Lower lobe of right lung (tissue), 2 donors: ENCODE measurements at regions not wholly inside any gene's neighbourhood (a gene's known extent, or its start where the extent isn't known, plus 50 kb on each side); places are given as distances from the start of the nearest gene placed in this dataset.

Experiments
- ATAC-seq, 2 donors: fragments of 200-7000 bp; cut with Tn5 transposase; one replicate each; pipeline ENCODE4 v1.9.1; 2020 to 2022; ENCODE audit warnings: mild to moderate bottlenecking in 2 of 2, moderate library complexity in 2 of 2
- DNase-seq: peaks from one replicate; pipeline ENCODE4 v3.0.0-alpha.2; 2020
- H3K27ac ChIP-seq: fragments of 200-600 bp; one replicate; pipeline ENCODE4 v1.8.0; 2022
- H3K27me3 ChIP-seq: fragments of 200-600 bp; one replicate; pipeline ENCODE4 v1.8.0; 2022; ENCODE audit warnings: low read depth
- H3K36me3 ChIP-seq: fragments of 200-600 bp; one replicate; pipeline ENCODE4 v1.8.0; 2022; ENCODE audit warnings: mild to moderate bottlenecking
- H3K4me1 ChIP-seq: fragments of 200-600 bp; one replicate; pipeline ENCODE4 v1.8.0; 2022
- H3K4me3 ChIP-seq: fragments of 200-600 bp; one replicate; pipeline ENCODE4 v1.8.0; 2022; ENCODE audit warnings: mild to moderate bottlenecking
- H3K9me3 ChIP-seq: fragments of 200-600 bp; one replicate; pipeline ENCODE4 v1.8.0; 2022
- CTCF ChIP-seq: fragments of 200-600 bp; IDR thresholded peaks from one replicate; pipeline ENCODE4 v1.8.0; 2022; ENCODE audit warnings: antibody characterized with exemption, mild to moderate bottlenecking
- intact Hi-C: fragments of 100-400 bp; cut with DNase I; formaldehyde crosslinking; loops from one replicate; pipeline ENCODE4 v1.11.0; 2022
- donor health status: DM: no; HTN: yes; CAD: no; lungs with severe emphysema.

- Histone ChIP-seq H3K4me1 (no peaks in the 10 kb centered on the region), H3K27ac (no peak overlapping the region), H3K4me3 (no peak overlapping the region), H3K27me3 (no peaks in the 10 kb centered on the region), H3K9me3 (no peaks in the 10 kb centered on the region), H3K36me3 (no peaks in the 10 kb centered on the region)
- no peak for DNase-seq
- intact Hi-C loops = no loop called here
- ATAC-seq = no peak
- TF ChIP-seq CTCF = no peak
Observed at GRCh38 chr21:20308586-20309315, 689.5 kb upstream of the NCAM2 start.

- no peak overlapping the region for H3K4me3 ChIP-seq
- H3K36me3 ChIP-seq = no peaks in the 10 kb centered on the region
- no peak for TF ChIP-seq CTCF
- peaks cover 7% of the 10 kb centered on the region for H3K9me3 ChIP-seq
- DNase-seq (no peak), ATAC-seq (no peak)
- H3K27me3 ChIP-seq = no peaks in the 10 kb centered on the region
- no peaks in the 10 kb centered on the region for H3K4me1 ChIP-seq
- intact Hi-C loops = no loop called here
- no peak overlapping the region for H3K27ac ChIP-seq
Observed at GRCh38 chr21:20311234-20311787, 686.9 kb upstream of the NCAM2 start.

GRCh38 chr21:20313013-20313412 lies 685.2 kb upstream of the NCAM2 start:
- DNase-seq (no peak), ATAC-seq (no peak)
- TF ChIP-seq CTCF = no peak
- Histone ChIP-seq H3K27ac (no peak overlapping the region), H3K4me1 (no peaks in the 10 kb centered on the region), H3K36me3 (no peaks in the 10 kb centered on the region), H3K27me3 (no peaks in the 10 kb centered on the region), H3K9me3 (peaks cover 7% of the 10 kb centered on the region), H3K4me3 (no peak overlapping the region)
- intact Hi-C loops = no loop called here

- no peak for DNase-seq
- ATAC-seq = no peak
- intact Hi-C loops = no loop called here
Observed at GRCh38 chr21:20315042-20315441, 683.2 kb upstream of the NCAM2 start.

GRCh38 chr21:20329636-20330035 lies 668.6 kb upstream of the NCAM2 start:
- intact Hi-C loops = no loop called here
- no peak for TF ChIP-seq CTCF
- H3K27me3 ChIP-seq = no peaks in the 10 kb centered on the region

More at GRCh38 chr21:20315042-20315441, 683.2 kb upstream of the NCAM2 start:
- TF ChIP-seq CTCF = no peak
- no peaks in the 10 kb centered on the region for H3K4me1 ChIP-seq
- H3K27ac ChIP-seq = no peak overlapping the region
- no peaks in the 10 kb centered on the region for H3K36me3 ChIP-seq
- no peaks in the 10 kb centered on the region for H3K27me3 ChIP-seq
- H3K4me3 ChIP-seq = no peak overlapping the region
- H3K9me3 ChIP-seq = peaks cover 7% of the 10 kb centered on the region

More at GRCh38 chr21:20329636-20330035, 668.6 kb upstream of the NCAM2 start:
- no peak for ATAC-seq
- Histone ChIP-seq H3K9me3 (no peaks in the 10 kb centered on the region), H3K4me1 (no peaks in the 10 kb centered on the region), H3K36me3 (no peaks in the 10 kb centered on the region), H3K27ac (no peak overlapping the region), H3K4me3 (no peak overlapping the region)
- no peak for DNase-seq
